ENCODE measurements at regions not wholly inside any gene's neighbourhood (a gene's known extent, or its start where the extent isn't known, plus 50 kb on each side); places are given as distances from the start of the nearest gene placed in this dataset.
A peak's percentile ranks its signal among the peaks of the same experiment; 100 is the strongest.
"Not testable (repeated sequence)": the region's sequence is repeated elsewhere in the genome, so short reads cannot be mapped to it uniquely, and the experiment has no call there.

DNA sequence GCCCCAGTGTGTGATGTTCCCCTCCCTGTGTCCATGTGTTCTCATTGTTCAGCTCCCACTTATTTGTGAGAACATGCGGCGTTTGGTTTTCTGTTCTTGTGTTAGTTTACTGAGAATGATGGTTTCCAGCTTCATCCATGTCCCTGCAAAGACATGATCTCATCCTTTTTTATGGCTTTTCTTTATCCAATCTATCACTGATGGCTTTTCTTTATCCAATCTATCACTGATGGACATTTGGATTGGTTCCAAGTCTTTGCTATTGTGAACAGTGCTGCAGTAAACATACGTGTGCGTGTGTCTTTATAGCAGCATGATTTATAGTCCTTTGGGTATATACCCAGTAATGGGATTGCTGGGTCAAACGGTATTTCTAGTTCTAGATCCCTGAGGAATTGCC, 455.8 kb downstream of the MAT2B start:
- not testable (repeated sequence) for DNase-seq

DNA sequence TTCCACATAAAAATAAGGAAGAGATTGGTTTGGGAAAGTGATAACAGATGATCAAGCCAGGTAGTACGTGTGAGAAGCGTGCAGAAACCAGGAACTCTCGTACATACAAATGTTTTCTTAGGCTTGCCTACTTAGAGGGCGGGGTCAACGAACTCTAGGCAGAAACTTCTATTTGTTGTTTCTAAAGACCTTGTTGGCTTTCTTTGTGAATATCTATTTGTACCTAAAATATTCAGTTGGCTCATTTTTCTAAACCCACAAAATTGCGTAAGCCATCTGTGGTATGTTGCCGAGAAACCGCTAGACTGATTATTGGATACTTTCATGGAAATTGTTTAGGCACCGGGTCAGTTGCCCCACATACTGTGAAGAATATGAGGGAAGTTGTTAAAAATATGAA, 458.5 kb downstream of the MAT2B start:
- peak; percentile 67 to 90 for DNase-seq

DNA sequence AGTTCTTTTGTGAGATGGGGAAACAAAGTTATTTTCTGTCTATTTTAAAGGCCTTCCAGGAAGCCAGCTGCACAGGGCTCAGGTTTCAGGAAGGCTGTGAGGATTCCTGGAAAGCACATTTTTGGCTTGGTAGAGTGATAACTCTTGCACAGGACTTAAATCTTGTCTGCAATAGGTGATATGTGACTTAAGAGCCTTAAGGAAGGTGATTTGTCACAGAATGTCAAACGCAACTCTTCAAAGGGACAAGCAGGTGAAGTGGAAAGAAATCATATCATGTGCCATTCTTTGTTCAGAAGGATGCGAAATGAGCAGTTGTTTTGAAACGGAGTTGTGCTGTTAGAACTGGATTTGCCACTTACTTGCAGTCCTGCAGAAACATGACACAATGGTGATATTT, 459.3 kb downstream of the MAT2B start:
- DNase-seq, result no peak

- no peak for DNase-seq
Measured at GRCh38 chr5:163967268-163967667, 461.8 kb downstream of the MAT2B start.

GRCh38 chr5:163968651-163969050, 463.2 kb downstream of the MAT2B start:
- peak in 1 of 2 donors; percentile 24 for DNase-seq

DNA sequence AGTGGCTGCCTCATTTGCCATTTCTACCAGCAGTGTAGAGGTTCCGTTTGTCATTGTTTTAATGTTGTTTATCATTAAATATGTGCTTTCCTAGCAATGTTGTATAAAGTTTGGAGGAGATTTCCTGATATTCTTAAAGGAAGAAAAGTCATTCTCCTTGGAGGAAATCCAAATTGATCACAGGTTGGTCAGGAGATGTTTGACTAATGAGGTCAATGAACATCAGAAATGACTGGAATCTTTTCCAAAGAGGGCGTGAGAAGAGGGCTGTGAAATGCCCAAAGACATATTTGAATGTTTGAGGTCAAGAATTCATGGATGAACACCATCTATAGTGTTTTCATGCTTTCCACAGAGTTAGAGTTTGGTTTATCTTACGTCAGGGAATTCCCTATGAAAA, 471.3 kb downstream of the MAT2B start:
- no peak for DNase-seq

GRCh38 chr5:163978897-163979296, 473.5 kb downstream of the MAT2B start:
- no peak for DNase-seq

GRCh38 chr5:163988566-163988965, 483.1 kb downstream of the MAT2B start:
- DNase-seq, result no peak

GRCh38 chr5:163993126-163993525, 487.7 kb downstream of the MAT2B start:
- DNase-seq, result no peak

DNA sequence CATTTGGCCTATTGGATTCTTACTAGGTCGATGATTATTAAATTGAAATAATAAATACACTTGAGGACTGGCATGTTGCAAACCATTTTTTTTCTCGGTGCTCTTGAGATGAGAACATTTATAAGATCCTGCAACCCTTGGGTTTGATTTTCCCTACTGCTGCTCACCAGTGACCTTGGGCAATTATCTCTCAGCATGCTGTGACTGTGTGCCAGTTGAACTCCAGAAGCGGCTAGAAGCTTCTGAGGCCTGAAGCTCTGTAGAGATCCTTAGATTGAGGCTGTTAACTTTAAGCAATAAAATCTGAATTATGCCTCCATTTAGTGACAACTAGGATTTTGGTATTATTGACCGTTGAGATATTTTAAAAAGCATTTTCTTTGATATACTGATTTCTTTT, 489.8 kb downstream of the MAT2B start:
- DNase-seq, result no peak

- DNase-seq, result no peak
Measured at GRCh38 chr5:163997965-163998364, 492.5 kb downstream of the MAT2B start.

DNA sequence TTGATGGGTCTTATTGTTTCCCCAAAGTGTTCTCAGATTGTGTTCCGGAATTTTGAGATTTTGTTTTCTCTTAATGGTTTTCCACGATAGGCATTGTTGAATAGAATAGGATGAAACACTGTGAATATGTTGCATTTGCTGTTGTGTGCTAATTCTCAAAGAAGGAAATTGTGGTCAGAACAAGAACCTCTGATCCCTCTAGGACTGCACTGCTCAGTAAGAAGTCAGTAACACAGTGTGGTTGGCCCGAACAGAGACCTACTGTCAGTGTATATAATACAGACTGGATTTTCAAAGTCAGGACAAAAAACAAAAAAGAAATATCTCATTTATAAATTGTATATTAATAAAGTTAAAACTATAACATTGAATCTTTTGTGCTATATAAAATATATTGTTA, 494.8 kb downstream of the MAT2B start:
- peak; percentile 35 to 40 for DNase-seq

DNA sequence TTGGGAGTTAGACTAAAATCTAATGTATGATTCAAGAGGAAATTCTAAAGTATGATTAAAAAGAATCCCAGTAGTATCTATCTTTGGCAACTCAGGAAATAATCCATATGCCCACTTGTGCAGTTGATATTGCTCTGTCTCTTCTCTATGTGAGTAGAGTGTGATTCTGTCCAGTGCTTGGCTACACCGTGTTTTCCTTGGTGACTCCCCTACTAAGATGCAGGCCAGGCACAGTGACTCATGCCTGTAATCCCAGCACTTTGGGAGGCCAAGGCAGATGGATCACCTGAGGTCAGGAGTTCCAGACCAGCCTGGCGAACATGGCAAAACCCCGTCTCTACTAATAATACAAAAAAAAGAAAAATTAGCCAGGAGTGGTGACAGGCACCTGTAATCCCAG, 495.4 kb downstream of the MAT2B start:
- no peak for DNase-seq

GRCh38 chr5:164002214-164002613, 496.8 kb downstream of the MAT2B start:
- no peak for DNase-seq

DNA sequence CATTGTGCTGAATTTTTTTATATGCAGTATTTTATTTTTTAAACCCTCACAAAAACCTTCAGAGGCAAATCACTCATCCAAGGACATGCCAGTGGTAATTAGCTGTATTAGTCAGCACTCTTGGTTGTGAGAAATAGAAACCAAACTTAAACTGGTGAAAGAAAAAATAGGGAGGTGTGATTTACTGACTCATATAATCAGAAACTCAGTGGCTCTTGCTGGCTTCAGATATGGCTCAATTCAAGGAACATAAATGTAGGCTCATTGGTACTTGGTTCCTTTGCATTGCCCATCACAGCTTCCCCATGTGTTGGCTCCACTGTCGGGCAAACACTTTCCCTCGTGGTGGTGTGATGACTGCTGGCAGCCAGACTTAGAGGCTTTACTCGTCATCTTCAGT, 497.2 kb downstream of the MAT2B start:
- no peak for DNase-seq

DNA sequence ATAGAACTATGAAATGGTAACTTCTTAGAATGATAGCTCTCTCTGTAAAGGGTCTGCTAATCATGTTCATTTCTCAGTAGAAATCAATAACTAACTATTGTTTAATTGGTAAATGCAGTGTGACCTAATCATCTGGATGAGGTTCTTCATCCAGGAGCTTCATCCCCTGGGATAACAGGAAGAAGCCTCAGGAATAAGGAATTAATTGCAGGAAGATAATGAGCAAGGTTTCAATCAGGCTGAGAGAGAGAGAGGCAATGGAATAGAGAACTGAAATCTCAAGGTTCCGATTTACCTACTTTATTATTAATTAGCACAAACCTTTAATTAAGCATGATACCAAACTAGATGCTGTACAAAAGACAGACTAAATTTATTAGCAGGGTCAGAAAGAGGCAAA, 499.7 kb downstream of the MAT2B start:
- DNase-seq, result no peak

DNA sequence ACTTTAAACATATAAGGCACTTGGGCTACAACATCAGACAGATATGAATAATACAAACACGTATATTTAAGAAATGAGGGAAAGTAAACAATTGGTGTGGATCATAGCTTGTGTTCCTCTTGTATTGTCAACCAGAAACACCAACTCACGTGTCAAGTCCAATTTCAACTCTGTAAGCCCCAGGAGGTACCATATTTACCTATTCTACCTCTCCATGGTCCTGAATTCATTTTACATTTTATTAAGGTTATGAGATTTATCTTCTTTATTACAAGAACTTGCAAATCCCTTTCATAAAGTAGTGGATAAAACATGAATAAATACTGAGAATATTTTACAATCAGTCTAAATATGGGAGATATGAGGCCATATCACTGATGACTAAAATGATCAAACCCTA, 501.6 kb downstream of the MAT2B start:
- no peak for DNase-seq

- no peak for DNase-seq
Measured at GRCh38 chr5:164009621-164010020, 504.2 kb downstream of the MAT2B start.

DNA sequence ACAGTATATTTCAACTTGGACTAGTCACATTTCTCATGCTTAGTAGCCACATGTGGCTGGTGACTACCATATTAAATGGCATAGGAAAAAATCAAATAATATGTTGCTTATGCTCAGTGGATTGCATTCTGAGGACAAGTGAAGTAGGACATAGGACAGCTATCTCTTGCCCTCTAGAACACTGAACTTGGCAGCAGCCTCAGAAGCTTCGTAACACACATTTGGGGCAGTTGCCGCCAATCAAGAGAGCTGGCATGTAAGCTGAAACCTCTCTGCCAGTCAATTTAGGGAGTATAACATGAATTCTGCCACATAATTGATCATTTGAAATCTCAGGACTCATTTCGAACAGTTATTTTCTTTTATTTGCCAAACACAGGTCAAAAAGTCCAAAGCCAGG, 505.5 kb downstream of the MAT2B start:
- DNase-seq, result no peak

DNA sequence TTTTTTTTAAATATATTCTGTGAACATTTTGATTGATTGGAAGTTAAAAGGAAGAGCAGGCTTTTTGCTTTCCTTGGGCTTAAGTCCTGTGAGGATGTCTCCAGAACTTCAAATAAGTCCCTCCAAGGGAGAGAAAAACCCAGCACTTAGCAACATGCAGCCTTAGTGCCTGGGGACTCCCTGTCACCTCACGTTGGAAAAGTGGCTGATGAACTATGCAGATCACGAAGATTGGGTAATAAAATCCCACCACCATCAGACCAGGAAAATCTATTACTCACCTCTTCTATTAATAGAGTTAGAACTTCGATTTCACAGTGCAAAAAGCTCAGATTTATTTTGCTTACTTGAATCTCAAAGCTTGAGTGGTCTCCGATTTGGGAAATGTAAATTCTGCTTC, 507.0 kb downstream of the MAT2B start:
- no peak for DNase-seq

- DNase-seq, result peak; percentile 74 to 80
Measured at GRCh38 chr5:164013077-164013670, 507.8 kb downstream of the MAT2B start.

GRCh38 chr5:164020116-164020515, 514.7 kb downstream of the MAT2B start:
- no peak for DNase-seq

- DNase-seq, result no peak
Measured at GRCh38 chr5:164027738-164028137, 522.3 kb downstream of the MAT2B start.

DNA sequence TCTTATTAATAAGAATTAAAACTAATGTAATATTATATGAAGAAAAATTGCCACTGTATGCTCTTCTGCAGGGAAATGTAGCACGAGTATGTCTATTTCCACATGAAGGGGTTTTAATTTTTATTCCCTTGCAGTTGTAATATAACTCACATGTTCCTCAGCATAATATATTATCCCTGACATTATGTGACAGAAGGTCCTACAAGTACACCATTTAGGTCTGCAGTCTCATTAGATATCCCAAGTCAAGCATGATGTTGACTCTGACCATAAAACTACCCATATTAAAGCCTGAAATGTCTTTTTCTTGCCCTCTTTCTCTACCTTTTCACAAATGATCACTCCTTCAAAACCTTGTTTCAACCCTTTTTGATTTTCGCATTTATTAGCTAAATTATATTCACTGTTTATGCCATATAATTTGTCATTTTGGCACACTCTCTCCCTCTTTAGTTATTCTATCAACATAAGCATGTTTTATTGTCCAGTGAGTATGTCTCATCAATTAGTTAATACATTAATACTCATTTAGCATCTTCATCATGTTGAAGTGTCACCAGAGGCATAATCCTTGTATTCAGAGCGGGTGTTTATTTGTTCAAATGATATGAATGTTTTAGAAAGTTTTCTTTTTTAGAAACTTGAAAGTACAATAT, 532.8 kb downstream of the MAT2B start:
- no peak for DNase-seq

GRCh38 chr5:164041105-164041504, 535.7 kb downstream of the MAT2B start:
- DNase-seq, result no peak
